Retinal pigment epithelial cell (primary cell): ENCODE measurements at regions not wholly inside any gene's neighbourhood (a gene's known extent, or its start where the extent isn't known, plus 50 kb on each side); places are given as distances from the start of the nearest gene placed in this dataset.
"Not testable (repeated sequence)": the region's sequence is repeated elsewhere in the genome, so short reads cannot be mapped to it uniquely, and the experiment has no call there.

Experiments
- DNase-seq: peaks from one replicate; pipeline ENCODE4 v3.0.0-alpha.2; 2010; ENCODE audit warnings: low read depth
- H3K4me3 ChIP-seq: 2 replicates; pipeline ENCODE4 v1.5.1; 2011; ENCODE audit warnings: mild to moderate bottlenecking, low read length, control low read depth, moderate library complexity
- TF ChIP-seq, protein P1 (sequence below): conservative IDR thresholded peaks from 2 replicates; pipeline ENCODE4 v1.5.1; 2011; ENCODE audit warnings: low read depth, low read length, control low read depth, inconsistent platforms

DNA sequence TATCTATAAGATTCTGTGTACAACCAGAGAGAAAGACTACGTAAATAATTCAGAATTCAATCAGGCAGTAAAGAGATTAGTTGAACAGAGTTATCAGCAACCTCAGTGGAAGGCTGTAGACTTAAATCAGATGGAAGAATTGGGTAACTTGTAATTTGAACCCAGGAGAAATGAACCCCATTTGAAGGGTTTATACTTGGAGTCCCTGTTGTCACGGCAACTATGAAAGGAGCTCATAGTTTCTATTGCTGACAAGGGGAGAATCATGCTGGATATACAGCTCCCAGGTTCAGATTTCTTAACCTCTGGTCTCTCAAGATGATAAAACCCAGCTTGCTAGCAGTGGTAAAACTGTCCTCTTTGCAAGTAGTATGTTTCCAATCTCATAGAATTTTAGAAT, 54.4 kb upstream of the BMP4 start:
- peak; percentile 31 for DNase-seq
- H3K4me3 ChIP-seq, result no peak overlapping the region
- TF ChIP-seq, protein P1, sequence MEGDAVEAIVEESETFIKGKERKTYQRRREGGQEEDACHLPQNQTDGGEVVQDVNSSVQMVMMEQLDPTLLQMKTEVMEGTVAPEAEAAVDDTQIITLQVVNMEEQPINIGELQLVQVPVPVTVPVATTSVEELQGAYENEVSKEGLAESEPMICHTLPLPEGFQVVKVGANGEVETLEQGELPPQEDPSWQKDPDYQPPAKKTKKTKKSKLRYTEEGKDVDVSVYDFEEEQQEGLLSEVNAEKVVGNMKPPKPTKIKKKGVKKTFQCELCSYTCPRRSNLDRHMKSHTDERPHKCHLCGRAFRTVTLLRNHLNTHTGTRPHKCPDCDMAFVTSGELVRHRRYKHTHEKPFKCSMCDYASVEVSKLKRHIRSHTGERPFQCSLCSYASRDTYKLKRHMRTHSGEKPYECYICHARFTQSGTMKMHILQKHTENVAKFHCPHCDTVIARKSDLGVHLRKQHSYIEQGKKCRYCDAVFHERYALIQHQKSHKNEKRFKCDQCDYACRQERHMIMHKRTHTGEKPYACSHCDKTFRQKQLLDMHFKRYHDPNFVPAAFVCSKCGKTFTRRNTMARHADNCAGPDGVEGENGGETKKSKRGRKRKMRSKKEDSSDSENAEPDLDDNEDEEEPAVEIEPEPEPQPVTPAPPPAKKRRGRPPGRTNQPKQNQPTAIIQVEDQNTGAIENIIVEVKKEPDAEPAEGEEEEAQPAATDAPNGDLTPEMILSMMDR, result no peak

DNA sequence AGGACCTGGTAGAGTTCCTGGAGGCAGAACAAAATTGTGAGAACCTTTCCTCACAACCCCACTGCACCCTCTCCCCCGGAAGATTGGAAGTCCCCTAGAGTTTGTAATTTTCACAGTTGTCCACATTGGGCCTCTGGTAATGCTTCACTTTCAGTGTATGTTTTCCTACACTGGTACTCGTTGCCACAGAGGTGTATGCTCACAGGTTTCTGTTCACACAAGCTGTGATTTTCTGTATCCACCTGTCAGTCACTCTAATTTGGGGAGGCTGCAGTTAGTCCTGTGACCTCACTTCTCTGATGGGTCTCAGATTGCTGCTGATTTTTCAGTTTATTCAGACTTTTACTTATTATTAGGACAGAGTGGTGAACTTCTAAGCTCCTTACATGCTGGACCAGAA, 66.4 kb upstream of the BMP4 start:
- DNase-seq, result no peak
- H3K4me3 ChIP-seq, result no peak overlapping the region
- TF ChIP-seq, protein P1, result no peak

DNA sequence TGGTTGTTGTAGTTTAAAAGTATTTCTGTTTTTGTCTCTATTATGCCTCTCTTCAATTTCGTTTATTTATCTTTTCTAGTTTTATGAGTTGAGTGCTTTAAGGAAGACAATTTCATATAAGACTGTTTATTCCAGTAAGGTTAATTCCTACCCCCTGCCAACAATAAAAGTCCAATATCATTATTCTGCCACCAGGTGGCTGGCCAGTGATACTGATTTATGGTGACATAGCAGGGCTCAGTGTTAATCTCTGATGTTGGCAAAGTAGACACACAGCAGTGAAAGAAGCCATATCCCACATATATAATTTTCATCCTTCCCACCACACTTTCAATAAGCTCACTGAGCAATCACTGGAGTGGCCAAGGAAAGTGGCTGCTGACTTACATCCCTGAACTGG, 69.0 kb upstream of the BMP4 start:
- TF ChIP-seq, protein P1, result peak; percentile 48
- no peak overlapping the region for H3K4me3 ChIP-seq
- peak; percentile 14 for DNase-seq

DNA sequence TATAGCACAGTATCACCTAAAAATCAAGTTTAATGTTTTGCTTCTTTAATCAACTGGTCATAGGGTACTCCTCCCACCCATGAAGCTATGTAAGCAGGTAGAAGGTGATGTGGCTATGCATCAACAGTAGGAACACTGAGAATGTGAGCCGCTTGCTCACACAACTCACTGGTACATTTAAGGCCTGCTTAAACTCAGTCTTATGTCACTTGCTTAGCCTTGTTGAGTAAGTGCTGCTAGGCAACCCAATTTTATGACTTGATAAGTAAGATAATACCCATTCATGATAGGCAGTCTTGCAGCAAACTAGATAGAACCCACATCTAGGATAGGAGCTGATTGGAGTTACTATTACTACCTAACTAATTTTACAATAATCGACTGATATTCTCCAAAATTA, 70.0 kb upstream of the BMP4 start:
- no peak overlapping the region for H3K4me3 ChIP-seq
- no peak for DNase-seq
- TF ChIP-seq, protein P1, result no peak

DNA sequence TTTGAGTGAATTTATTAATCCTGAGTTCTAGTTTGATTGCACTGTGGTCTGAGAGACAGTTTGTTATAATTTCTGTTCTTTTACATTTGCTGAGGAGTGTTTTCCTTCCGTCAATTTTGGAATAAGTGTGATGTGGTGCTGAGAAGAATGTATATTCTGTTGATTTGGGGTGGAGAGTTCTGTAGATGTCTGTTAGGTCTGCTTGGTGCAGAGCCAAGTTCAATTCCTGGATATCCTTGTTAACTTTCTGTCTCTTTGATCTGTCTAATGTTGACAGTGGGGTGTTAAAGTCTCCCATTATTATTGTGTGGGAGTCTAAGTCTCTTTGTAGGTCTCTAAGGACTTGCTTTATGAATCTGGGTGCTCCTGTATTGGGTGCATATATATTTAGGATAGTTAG, 74.4 kb upstream of the BMP4 start:
- not testable (repeated sequence) for DNase-seq, H3K4me3 ChIP-seq

DNA sequence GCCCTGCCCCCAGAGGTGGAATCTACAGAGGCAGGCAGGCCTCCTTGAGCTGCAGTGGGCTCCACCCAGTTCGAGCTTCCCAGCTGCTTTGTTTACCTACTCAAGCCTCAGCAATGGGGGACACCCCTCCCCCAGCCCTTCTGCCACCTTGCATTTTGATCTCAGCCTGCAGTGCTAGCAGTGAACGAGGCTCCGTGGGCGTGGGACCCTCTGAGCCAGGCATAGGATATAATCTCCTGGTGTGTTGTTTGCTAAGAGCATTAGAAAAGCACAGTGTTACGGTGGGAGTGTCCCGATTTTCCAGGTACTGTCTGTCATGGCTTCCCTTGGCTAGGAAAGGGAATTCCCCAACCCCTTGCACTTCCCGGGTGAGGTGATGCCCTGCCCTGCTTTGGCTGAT, 76.7 kb upstream of the BMP4 start:
- not testable (repeated sequence) for DNase-seq, H3K4me3 ChIP-seq

DNA sequence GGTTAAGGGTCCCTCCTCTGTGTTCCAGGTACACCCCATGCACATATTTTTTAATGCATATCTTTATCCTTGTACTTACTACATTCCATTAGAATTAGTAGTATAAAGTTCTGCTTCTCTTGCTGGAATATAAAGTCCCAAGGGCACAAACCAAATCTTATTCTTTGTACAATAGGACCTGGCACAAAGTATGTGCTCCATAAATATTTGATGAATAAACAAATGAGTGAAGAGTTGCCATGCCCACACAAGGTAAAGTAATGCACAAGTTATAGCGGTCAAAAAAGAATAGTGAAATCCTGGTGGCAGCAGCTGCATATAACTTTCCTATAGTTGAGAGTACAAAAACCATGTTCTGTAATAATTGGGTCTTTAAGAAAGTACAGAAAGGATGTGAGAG, 82.1 kb upstream of the BMP4 start:
- TF ChIP-seq, protein P1, result no peak
- DNase-seq, result no peak

DNA sequence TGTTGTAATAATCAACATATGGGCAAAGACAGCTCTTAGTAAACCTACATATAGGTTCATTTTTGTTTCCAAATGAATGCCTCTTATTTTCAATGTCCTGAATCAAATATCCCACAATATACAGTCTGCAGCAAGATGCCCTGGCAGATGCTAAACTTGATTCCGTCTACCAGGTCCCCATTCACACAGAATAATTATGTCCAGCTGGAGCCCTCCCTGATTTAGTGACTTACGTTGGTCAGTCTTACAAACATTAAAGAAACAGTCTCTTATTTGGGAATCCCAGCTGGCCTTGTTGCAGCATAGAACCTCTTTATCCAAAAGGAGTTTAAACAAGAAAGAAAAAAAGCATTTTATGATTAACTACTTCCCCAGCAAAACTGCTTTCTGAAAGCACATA, 82.7 kb upstream of the BMP4 start:
- H3K4me3 ChIP-seq, result no peak overlapping the region
- DNase-seq, result no peak
- TF ChIP-seq, protein P1, result no peak

More for the DNA sequence above, 82.1 kb upstream of the BMP4 start:
- H3K4me3 ChIP-seq, result no peak overlapping the region
